Neural crest cell (in vitro differentiated cells): ENCODE measurements at regions not wholly inside any gene's neighbourhood (a gene's known extent, or its start where the extent isn't known, plus 50 kb on each side); places are given as distances from the start of the nearest gene placed in this dataset.

Source experiments
- DNase-seq: peaks from one replicate; pipeline ENCODE4 v3.0.0; 2021; ENCODE audit warnings: low read depth, mixed read lengths, low spot score
- H3K27ac Mint-ChIP-seq: one replicate; pipeline ENCODE4 v1.8.0; 2021; ENCODE audit warnings: mild to moderate bottlenecking, mixed read lengths; ENCODE audit not compliant: unreplicated experiment
- H3K27me3 Mint-ChIP-seq: 2 replicates; pipeline ENCODE4 v1.8.0; 2021; ENCODE audit warnings: low read depth, mild to moderate bottlenecking, mixed read lengths
- H3K36me3 Mint-ChIP-seq: 2 replicates; pipeline ENCODE4 v1.8.0; 2021; ENCODE audit warnings: low read depth, mild to moderate bottlenecking, mixed read lengths
- H3K4me1 Mint-ChIP-seq: 2 replicates; pipeline ENCODE4 v1.8.0; 2021; ENCODE audit warnings: mixed read lengths
- H3K4me3 Mint-ChIP-seq: one replicate; pipeline ENCODE4 v1.8.0; 2021; ENCODE audit warnings: mild to moderate bottlenecking, mixed read lengths
- H3K9me3 Mint-ChIP-seq: 2 replicates; pipeline ENCODE4 v1.8.0; 2021; ENCODE audit warnings: mixed read lengths
- CTCF ChIP-seq: fragments of 200-600 bp; sonication (generic); conservative IDR thresholded peaks from 2 replicates; pipeline ENCODE4 v1.5.0; 2021; ENCODE audit warnings: antibody characterized with exemption, mild to moderate bottlenecking

- no peak for TF ChIP-seq CTCF
- DNase-seq, result no peak
- Mint-ChIP-seq H3K4me1 (no peaks in the 10 kb centered on the region), H3K27ac (no peak overlapping the region), H3K9me3 (no peaks in the 10 kb centered on the region), H3K4me3 (no peak overlapping the region), H3K27me3 (no peaks in the 10 kb centered on the region), H3K36me3 (no peaks in the 10 kb centered on the region)
Measured at GRCh38 chr4:145396581-145396980, 85.1 kb upstream of the SMAD1 start.

- H3K9me3 Mint-ChIP-seq, result no peaks in the 10 kb centered on the region
- H3K4me3 Mint-ChIP-seq, result no peak overlapping the region
- H3K36me3 Mint-ChIP-seq, result no peaks in the 10 kb centered on the region
- no peaks in the 10 kb centered on the region for H3K27me3 Mint-ChIP-seq
- H3K4me1 Mint-ChIP-seq, result no peaks in the 10 kb centered on the region
- no peak for DNase-seq
- no peak for TF ChIP-seq CTCF
- H3K27ac Mint-ChIP-seq, result no peak overlapping the region
Measured at GRCh38 chr4:145390571-145390970, 91.1 kb upstream of the SMAD1 start.

GRCh38 chr4:145389550-145389949 lies 92.1 kb upstream of the SMAD1 start:
- H3K4me3 Mint-ChIP-seq, result no peak overlapping the region
- no peaks in the 10 kb centered on the region for H3K27me3 Mint-ChIP-seq
- H3K27ac Mint-ChIP-seq, result no peak overlapping the region
- no peak for DNase-seq
- no peaks in the 10 kb centered on the region for H3K4me1 Mint-ChIP-seq
- no peaks in the 10 kb centered on the region for H3K9me3 Mint-ChIP-seq
- H3K36me3 Mint-ChIP-seq, result no peaks in the 10 kb centered on the region
- no peak for TF ChIP-seq CTCF

GRCh38 chr4:145388043-145388442 lies 93.6 kb upstream of the SMAD1 start:
- Mint-ChIP-seq H3K4me1 (no peaks in the 10 kb centered on the region), H3K9me3 (peaks cover 3% of the 10 kb centered on the region)
- no peak for TF ChIP-seq CTCF

GRCh38 chr4:145387079-145387478 lies 94.6 kb upstream of the SMAD1 start:
- no peak for DNase-seq
- Mint-ChIP-seq H3K9me3 (peaks cover 3% of the 10 kb centered on the region), H3K4me3 (no peak overlapping the region), H3K27ac (no peak overlapping the region), H3K4me1 (no peaks in the 10 kb centered on the region), H3K27me3 (peaks cover 5% of the 10 kb centered on the region), H3K36me3 (no peaks in the 10 kb centered on the region)
- TF ChIP-seq CTCF, result no peak

More at GRCh38 chr4:145388043-145388442, 93.6 kb upstream of the SMAD1 start:
- Mint-ChIP-seq H3K4me3 (no peak overlapping the region), H3K27me3 (peaks cover 5% of the 10 kb centered on the region), H3K27ac (no peak overlapping the region), H3K36me3 (no peaks in the 10 kb centered on the region)
- DNase-seq, result no peak

GRCh38 chr4:145381163-145381562 lies 100.5 kb upstream of the SMAD1 start:
- no peaks in the 10 kb centered on the region for H3K36me3 Mint-ChIP-seq
- no peak for DNase-seq
- TF ChIP-seq CTCF, result no peak
- H3K4me3 Mint-ChIP-seq, result no peak overlapping the region
- H3K27ac Mint-ChIP-seq, result no peak overlapping the region
- H3K9me3 Mint-ChIP-seq, result peaks cover 3% of the 10 kb centered on the region
- H3K27me3 Mint-ChIP-seq, result peaks cover 5% of the 10 kb centered on the region
- H3K4me1 Mint-ChIP-seq, result no peaks in the 10 kb centered on the region
